Brain microvascular endothelial cell (primary cell): ENCODE measurements at regions not wholly inside any gene's neighbourhood (a gene's known extent, or its start where the extent isn't known, plus 50 kb on each side); places are given as distances from the start of the nearest gene placed in this dataset.
"Not testable (repeated sequence)": the region's sequence is repeated elsewhere in the genome, so short reads cannot be mapped to it uniquely, and the experiment has no call there.

ENCODE experiments used
- DNase-seq: peaks from one replicate; pipeline ENCODE4 v3.0.0-alpha.2; 2020
- H3K27ac ChIP-seq: fragments of 250-450 bp; sonication (Bioruptor Pico); 2 replicates; pipeline ENCODE4 v1.5.1; 2020; ENCODE audit warnings: mild to moderate bottlenecking, moderate library complexity
- H3K27me3 ChIP-seq: fragments of 250-450 bp; sonication (Bioruptor Pico); replicated peaks from 2 replicates; pipeline ENCODE4 v1.5.1; 2020; ENCODE audit warnings: mild to moderate bottlenecking
- H3K36me3 ChIP-seq: fragments of 250-450 bp; sonication (Bioruptor Pico); replicated peaks from 2 replicates; pipeline ENCODE4 v1.5.1; 2020; ENCODE audit warnings: mild to moderate bottlenecking
- H3K4me3 ChIP-seq: 2 replicates; pipeline ENCODE4 v1.5.1; 2011; ENCODE audit warnings: low read depth, mild to moderate bottlenecking, control low read depth, low read length, moderate library complexity
- in situ Hi-C: cut with HindIII; loops from 2 replicates; pipeline ENCODE4 v1.10.0; 2017; ENCODE audit warnings: low sequenced_read_pairs, low pct_ligation_motif_present
- TF ChIP-seq, protein P1 (sequence below): IDR thresholded peaks from 2 replicates; pipeline ENCODE4 v1.5.1; 2011; ENCODE audit warnings: low read depth, mild to moderate bottlenecking, moderate library complexity, low read length, control low read depth, inconsistent platforms; ENCODE audit errors: missing control alignments

DNA sequence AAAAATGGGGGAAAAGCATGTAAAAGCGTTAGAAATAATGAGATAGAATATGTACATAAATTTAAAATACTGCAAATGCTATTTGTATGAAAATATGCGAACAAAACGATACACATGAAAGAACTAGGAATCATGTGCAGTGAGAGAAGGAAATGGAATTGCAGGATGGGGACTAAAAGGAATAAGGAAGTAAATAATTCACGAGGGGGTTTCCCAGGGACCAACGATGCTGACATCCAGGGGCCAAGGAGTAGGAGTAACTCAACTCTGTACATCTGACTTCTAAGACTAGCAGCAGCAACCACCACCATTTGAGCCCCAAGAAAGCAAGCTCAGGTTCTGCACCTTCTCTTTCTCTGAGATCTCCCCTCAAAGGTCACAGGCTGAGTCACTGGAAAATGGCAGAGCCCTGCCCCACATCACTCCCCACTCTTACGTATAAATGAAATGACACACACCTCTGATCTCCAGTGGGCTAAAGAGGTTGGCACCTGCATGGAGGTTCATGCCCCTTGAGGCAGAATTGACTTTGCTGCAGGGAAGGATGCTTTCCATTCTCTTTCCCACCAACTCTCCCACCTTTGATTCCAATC is 100.0 kb upstream of the DLG1 start:
- no peak overlapping the region for H3K4me3 ChIP-seq

DNA sequence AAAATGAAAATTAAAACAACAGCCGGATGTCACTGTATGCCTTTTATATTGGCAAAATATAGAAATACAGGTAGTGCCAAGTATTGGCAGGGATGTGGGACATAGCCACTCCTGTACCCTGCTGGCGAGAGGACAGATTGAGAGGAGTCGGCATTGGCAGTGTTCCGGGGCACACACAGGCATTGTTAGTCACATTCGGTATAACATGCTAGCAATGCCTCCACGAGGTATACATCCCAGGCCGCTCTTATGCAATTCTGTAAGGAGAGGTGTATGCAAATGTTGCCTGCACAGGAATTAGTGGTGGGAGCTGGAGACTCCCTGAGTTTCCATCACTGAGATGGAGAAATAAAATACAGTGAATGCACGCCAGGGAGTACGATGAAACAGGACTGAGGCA is 99.4 kb upstream of the DLG1 start:
- Histone ChIP-seq H3K27me3 (no peaks in the 10 kb centered on the region), H3K27ac (no peak overlapping the region), H3K4me3 (no peak overlapping the region), H3K36me3 (no peaks in the 10 kb centered on the region)
- DNase-seq: no peak
- in situ Hi-C loops: no loop called here
- TF ChIP-seq, protein P1, sequence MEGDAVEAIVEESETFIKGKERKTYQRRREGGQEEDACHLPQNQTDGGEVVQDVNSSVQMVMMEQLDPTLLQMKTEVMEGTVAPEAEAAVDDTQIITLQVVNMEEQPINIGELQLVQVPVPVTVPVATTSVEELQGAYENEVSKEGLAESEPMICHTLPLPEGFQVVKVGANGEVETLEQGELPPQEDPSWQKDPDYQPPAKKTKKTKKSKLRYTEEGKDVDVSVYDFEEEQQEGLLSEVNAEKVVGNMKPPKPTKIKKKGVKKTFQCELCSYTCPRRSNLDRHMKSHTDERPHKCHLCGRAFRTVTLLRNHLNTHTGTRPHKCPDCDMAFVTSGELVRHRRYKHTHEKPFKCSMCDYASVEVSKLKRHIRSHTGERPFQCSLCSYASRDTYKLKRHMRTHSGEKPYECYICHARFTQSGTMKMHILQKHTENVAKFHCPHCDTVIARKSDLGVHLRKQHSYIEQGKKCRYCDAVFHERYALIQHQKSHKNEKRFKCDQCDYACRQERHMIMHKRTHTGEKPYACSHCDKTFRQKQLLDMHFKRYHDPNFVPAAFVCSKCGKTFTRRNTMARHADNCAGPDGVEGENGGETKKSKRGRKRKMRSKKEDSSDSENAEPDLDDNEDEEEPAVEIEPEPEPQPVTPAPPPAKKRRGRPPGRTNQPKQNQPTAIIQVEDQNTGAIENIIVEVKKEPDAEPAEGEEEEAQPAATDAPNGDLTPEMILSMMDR: no peak

More for the DNA sequence above, 100.0 kb upstream of the DLG1 start:
- no peak for DNase-seq
- Histone ChIP-seq H3K27ac (no peak overlapping the region), H3K27me3 (no peaks in the 10 kb centered on the region), H3K36me3 (no peaks in the 10 kb centered on the region)
- TF ChIP-seq, protein P1: no peak
- in situ Hi-C loops: no loop called here

- Histone ChIP-seq H3K27me3 (no peaks in the 10 kb centered on the region), H3K36me3 (no peaks in the 10 kb centered on the region), H3K4me3 (no peak overlapping the region), H3K27ac (peak overlapping the region; percentile 90)
- in situ Hi-C loops: no loop called here
- peak; percentile 99 for DNase-seq
- TF ChIP-seq, protein P1: no peak
These were observed 96.3 kb upstream of the DLG1 start for GRCh38 chr3:197394464-197395321.

- H3K36me3 ChIP-seq: not testable (repeated sequence)
These were observed 95.7 kb upstream of the DLG1 start for GRCh38 chr3:197394126-197394463.

GRCh38 chr3:197393711-197394110 is 95.3 kb upstream of the DLG1 start:
- in situ Hi-C loops: no loop called here
- DNase-seq: no peak
- Histone ChIP-seq H3K4me3 (no peak overlapping the region), H3K27me3 (no peaks in the 10 kb centered on the region), H3K36me3 (no peaks in the 10 kb centered on the region), H3K27ac (peak overlapping the region; percentile 87)
- TF ChIP-seq, protein P1: no peak

More at GRCh38 chr3:197394126-197394463, 95.7 kb upstream of the DLG1 start:
- H3K27ac ChIP-seq: peak overlapping the region; percentile 87
- in situ Hi-C loops, DNase-seq, H3K27me3 ChIP-seq, H3K4me3 ChIP-seq: not testable (repeated sequence)

DNA sequence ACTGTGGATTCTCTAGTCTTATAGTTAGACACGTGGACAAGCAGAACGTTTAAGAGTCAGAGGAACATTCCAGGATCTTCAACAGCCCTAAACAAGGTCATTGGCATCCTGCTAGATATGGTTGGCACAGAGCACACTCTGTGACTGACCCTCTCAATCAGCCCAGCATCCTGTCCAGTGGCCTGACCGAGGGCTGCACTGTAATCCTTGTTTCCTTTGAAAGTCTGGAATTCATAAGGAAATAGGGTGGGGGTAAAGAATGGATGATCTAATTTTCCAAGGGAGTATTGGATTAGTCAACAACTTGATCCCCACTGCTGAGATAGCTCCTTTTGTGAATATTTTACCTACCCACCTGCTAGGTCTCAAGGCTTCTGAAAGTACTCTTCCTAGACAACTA is 94.5 kb upstream of the DLG1 start:
- Histone ChIP-seq H3K27ac (no peak overlapping the region), H3K36me3 (no peaks in the 10 kb centered on the region), H3K27me3 (no peaks in the 10 kb centered on the region), H3K4me3 (no peak overlapping the region)
- no peak for DNase-seq
- TF ChIP-seq, protein P1: no peak
- in situ Hi-C loops: no loop called here
